GM12875 (cell line): ENCODE measurements at regions not wholly inside any gene's neighbourhood (a gene's known extent, or its start where the extent isn't known, plus 50 kb on each side); places are given as distances from the start of the nearest gene placed in this dataset.

Experiments
- H3K4me3 ChIP-seq: one replicate; pipeline ENCODE4 v1.5.1; 2011; ENCODE audit warnings: low read depth, low read length, control low read depth
- CTCF ChIP-seq: IDR thresholded peaks from 2 replicates; pipeline ENCODE4 v1.5.1; 2011; ENCODE audit warnings: low read depth, mild to moderate bottlenecking, control low read depth, inconsistent platforms, low read length, moderate library complexity, borderline replicate concordance; ENCODE audit not compliant: insufficient read depth

DNA sequence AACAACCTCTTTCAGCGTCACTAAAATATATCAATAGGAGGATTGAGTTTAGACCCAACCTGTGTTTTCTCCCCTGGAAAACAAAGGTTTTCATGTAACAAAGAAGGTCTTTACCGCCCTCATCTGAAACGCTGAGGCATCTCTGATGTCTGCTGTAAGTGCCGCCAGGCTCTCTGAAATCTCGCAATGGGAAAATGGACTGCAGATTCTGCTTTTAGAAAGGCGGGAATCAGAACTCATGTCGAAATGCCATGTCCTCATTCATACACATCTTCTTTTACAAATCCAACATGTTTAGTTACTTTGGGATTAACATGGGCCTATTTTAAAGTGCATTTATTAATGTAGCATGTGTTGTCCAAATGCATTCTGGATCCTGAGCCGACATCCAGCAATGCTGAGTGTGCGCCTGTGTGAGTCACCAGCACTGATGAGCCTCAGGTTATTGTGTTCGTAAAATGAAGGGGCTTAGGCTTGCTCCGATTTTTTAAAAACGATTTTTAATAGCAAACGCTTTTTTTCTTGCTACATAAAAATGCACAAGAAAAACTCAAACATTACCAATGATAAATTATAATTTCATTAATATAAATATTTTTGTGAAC is 51.9 kb upstream of the PLEKHG4B start:
- H3K4me3 ChIP-seq: no peak overlapping the region
- no peak for TF ChIP-seq CTCF
